ENCODE measurements at regions not wholly inside any gene's neighbourhood (a gene's known extent, or its start where the extent isn't known, plus 50 kb on each side); places are given as distances from the start of the nearest gene placed in this dataset.
"Not testable (repeated sequence)": the region's sequence is repeated elsewhere in the genome, so short reads cannot be mapped to it uniquely, and the experiment has no call there.

DNA sequence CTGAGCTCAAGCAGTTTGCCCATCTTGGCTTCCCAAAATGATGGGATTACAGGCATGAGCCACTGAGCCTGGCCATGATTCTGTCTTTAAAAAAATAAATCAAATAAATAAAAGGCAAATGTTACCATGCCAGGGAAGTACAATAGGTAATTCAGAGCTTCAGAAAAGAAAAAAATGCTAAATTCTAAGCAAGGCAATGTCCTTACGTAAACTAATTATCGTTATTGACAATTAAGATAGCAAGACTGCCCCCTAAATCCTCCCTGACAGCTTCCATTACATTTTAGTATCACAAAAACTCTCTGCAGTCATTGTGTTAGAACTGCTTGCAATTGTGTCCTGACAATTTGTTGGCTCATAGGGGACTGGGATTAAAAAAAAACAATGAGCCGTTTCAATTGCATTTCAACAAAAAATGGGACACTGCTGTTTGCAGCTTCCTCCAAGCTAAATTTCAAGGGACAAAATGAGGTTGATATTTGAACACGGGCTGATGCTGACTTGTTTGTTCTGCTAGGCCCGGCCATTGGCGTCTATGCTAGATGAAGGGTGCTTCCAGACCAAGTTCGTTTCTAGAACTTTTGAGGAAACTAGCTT is 88.9 kb downstream of the MOGAT1 start:
- TF ChIP-seq POLR2A (IDR thresholded peaks at IDR 0.05; ENCODE audit: low read length) (no peak), GATA1 (IDR thresholded peaks at IDR 0.05; ENCODE audit: low read depth, low read length) (no peak)
- no peak for DNase-seq

DNA sequence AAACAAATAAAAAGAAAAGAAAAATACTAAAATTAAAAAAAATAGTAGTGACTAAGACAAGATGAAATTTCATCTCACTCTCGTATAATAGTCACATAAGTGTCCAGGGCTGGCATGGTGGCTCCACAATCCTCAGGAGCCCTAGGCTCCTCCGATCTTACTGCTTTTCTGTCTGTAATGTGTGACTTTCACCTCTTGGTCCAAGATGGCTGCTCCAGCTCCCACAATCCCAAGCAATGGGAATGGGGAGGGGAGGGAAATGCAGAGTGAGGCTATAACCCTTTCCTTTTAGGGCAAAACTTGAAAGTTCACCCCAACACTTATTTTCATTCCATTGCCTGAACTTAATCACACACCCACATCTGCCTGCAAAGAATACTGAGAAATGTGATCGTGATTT is 90.4 kb downstream of the MOGAT1 start:
- no peak for DNase-seq
- TF ChIP-seq GATA1 (IDR thresholded peaks at IDR 0.05; ENCODE audit: low read depth, low read length) = no peak
- no peak for TF ChIP-seq POLR2A (IDR thresholded peaks at IDR 0.05; ENCODE audit: low read length)

DNA sequence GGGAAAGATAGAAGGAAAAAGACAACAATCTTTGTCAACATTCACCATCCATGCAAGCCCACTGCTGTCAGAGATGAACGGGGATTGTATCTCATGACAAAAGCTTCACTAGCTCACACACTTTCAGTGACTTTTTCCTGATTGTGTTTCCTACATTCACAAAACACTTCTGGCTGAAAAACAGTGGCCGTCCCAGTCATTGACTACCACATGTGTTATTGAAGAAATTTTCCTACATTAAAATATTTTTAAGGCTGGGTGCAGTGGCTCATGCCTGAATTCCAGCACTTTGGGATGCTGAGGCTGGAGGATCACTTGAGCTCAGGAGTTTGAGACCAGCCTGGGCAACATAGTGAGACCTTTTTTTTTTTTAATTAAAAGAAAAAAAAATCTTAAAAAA is 90.9 kb downstream of the MOGAT1 start:
- no peak for DNase-seq
- TF ChIP-seq GATA1 (IDR thresholded peaks at IDR 0.05; ENCODE audit: low read depth, low read length) (no peak), POLR2A (IDR thresholded peaks at IDR 0.05; ENCODE audit: low read length) (no peak)

DNA sequence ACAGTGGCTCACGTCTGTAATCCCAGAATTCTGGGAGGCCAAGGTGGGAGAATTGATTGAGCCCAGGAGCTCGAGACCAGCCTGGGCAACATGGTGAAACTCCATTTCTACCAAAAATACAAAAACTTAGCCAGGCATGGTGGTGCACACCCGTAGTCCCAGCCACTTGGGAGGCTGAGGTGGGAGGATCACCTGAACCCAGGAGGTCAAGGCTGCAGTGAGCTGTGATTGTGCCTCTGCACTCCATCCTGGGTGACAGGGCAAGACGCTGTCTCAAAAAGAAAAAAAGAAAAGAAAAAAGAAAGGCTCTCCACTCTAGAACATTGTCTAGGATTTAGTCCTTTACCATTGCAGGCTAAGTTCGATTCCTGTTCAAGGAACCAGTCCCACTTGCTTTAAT is 94.4 kb downstream of the MOGAT1 start:
- DNase-seq = not testable (repeated sequence)

DNA sequence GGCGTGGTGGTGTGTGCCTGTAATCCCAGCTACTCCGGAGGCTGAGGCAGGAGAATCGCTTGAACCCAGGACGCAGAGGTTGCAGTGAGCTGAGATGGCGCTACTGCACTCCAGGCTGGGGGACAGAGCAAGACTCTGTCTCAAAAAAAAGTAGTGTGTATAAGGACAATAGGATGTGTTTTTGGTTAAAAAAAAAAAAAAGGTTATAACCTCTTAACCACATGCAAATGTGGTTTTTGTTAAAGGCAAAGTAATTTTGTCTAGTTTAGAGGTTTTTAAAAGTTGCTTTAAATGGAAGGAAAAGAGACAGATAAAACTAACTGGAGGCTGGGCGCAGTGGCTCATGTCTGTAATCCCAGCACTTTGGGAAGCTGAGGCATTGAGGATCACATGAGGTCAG is 92.8 kb upstream of the ACSL3 start:
- not testable (repeated sequence) for DNase-seq

DNA sequence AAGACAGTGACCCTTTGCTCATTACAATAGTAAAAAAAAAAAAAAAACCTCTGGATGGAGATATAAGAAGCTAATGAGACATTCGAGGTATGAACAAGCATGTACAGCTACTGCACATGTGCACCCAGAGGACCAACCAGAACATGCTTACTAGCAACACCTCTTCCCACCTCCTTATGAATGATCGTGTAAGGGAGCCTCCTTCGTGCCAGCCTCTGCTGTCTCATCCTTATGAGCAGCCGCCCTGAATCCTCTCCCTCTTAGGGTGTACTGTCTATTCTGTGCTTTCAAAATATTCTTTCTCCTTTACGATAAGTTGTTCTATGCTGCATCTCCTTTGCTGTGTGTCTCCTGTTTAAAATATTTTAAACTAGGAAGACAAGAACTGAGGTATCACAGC is 91.4 kb upstream of the ACSL3 start:
- no peak for DNase-seq
- TF ChIP-seq GATA1 (IDR thresholded peaks at IDR 0.05; ENCODE audit: low read depth, low read length) (no peak), POLR2A (IDR thresholded peaks at IDR 0.05; ENCODE audit: low read length) (no peak)

DNA sequence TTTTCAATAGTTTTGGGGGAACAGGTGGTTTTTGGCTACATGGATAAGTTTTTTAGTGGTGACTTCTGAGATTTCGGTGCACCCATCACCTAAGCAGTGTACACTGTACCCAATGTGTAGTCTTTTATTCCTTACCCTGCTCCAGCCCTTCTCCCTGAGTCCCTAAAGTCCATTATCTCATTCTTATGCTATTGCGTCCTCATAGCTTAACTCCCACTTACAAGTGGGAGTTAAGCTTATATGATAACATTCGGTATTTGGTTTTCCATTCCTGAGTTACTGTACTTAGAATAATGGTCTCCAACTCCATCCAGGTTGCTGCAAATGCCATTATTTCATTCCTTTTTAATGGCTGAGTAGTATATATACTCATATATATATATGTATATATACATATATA is 90.9 kb upstream of the ACSL3 start:
- no peak for DNase-seq
- TF ChIP-seq GATA1 (IDR thresholded peaks at IDR 0.05; ENCODE audit: low read depth, low read length) = no peak
- TF ChIP-seq POLR2A (IDR thresholded peaks at IDR 0.05; ENCODE audit: low read length) = no peak

DNA sequence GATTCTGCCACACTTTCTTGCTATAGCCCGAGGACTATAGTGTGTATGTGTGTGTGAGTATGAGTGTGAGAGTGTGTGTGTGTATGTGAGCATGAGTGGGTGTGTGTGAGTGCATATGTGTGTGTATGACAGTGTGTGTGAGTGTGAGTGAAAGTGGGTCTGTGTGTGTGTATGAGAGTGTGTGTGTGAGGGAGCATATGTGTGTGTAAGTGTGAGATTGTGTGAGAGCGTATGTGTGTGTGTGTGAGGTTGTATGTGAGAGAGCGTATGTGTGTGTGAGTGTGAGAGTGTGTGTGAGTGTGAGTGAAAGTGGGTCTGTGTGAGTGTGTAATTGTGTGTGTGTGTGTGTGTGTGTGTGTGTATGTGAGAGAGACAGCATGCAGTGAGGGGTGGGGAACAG is 89.0 kb upstream of the ACSL3 start:
- no peak for DNase-seq

DNA sequence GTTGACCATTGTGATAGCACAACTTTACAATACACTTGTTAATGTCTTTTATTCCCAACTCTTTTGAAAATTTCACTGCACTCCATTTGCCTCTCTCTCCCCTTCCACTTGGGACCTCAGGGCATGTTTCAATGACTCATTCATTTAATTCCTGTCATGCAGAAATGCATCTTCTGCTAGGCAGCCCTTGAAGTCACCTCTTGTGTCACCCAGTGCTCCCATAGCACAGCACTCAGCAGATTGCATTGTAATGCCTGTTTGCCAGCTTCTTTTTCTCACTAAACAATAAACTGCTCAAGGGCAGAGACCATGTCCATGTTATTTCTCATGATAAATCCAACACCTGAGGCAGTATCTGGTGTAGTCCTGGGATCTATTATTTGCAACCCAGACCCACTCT is 85.9 kb upstream of the ACSL3 start:
- DNase-seq = no peak
- TF ChIP-seq GATA1 (IDR thresholded peaks at IDR 0.05; ENCODE audit: low read depth, low read length) (no peak), POLR2A (IDR thresholded peaks at IDR 0.05; ENCODE audit: low read length) (no peak)

More for the DNA sequence above, 89.0 kb upstream of the ACSL3 start:
- TF ChIP-seq GATA1 (IDR thresholded peaks at IDR 0.05; ENCODE audit: low read depth, low read length) = no peak
- TF ChIP-seq POLR2A (IDR thresholded peaks at IDR 0.05; ENCODE audit: low read length) = no peak

DNA sequence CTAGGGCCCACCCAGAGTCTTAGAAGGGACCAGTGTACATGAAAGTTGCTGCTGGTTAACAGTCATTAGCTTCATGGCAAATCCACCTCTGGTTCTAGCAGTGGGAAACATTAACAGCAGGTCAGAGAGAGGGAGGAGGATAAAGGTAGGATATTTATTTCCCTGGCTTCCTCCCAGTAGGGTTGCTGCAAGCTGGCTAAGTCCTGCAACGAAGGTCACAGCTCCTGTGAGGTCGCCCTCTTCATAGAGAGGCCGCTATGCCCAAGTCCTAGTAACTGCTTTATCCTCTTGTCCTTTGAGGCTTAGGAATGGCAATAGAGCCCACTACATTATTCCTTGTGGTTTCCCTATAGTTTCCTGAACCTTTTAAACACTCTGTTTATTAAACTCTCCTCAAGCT is 84.0 kb upstream of the ACSL3 start:
- TF ChIP-seq POLR2A (IDR thresholded peaks at IDR 0.05; ENCODE audit: low read length) = no peak
- no peak for TF ChIP-seq GATA1 (IDR thresholded peaks at IDR 0.05; ENCODE audit: low read depth, low read length)
- no peak for DNase-seq

DNA sequence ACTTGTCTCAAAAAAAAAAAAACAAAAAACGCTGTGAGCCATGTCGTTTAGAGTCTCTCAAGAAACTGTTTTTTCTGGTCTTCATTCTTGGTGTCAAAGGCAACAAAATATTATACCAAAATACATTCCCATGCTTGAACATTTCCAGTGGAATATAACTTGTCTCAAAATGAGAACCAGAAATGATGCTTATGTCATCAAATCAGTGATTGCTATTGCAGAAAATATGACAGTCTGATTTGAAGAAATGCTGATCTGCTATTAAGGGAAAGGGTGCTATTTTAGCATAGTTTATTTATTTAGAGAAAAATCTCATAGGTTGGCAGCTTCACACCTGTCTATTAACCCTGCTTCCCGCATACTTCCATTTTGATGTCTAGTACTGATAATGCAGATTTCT is 82.4 kb upstream of the ACSL3 start:
- no peak for TF ChIP-seq GATA1 (IDR thresholded peaks at IDR 0.05; ENCODE audit: low read depth, low read length)
- TF ChIP-seq POLR2A (IDR thresholded peaks at IDR 0.05; ENCODE audit: low read length) = no peak
- no peak for DNase-seq

DNA sequence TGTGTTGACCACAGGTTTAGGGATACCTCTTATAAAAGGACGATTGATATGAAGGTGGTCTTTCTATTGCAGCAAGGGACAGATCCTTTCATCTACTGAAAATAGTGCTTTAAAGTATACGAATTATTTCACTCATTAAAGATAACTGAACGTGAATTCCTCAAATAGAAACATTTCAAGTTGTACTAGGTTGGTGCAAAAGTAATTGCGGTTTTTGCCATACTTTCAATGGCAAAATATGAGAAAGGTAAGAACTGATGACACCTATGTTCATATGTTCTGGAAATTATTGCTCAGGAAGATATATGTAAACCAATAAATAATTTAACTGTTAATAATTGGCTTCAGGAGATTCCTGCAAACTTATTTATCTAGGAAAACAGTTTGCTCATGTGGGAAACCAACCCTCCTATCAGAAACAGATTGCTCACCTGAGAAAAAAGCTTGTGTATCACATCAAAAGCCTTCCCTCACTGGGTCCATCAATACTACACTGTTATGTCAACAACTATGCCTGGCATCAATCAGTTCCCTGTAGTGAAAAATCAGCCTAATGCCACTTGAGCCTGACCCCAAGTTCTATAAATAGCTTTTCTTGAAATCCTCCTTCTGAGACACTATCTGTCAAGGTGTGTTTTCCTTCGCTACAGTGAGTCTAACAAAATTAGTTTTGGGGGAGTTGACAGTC is 81.5 kb upstream of the ACSL3 start:
- DNase-seq = no peak
- TF ChIP-seq GATA1 (IDR thresholded peaks at IDR 0.05; ENCODE audit: low read depth, low read length) (no peak), POLR2A (IDR thresholded peaks at IDR 0.05; ENCODE audit: low read length) (no peak)

DNA sequence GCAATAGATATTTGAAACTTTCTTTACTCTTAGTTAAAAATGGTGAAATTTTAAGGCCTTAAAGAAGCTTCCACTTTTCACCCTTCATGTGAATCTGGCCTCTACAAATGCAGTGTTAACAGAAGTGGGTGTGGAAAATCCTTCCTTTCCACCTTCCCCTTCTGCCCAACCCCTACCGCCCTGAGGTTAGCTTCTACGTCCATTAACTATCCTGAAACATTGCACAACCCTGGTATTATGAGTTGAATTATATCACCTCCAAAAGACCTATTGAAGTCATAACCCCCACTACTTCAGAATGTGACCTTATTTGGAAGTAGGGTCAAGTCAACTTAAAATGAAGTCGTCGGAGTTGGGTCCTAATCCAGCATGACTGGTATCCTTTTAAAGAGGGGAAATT is 80.8 kb upstream of the ACSL3 start:
- DNase-seq = no peak
- TF ChIP-seq POLR2A (IDR thresholded peaks at IDR 0.05; ENCODE audit: low read length) = no peak
- TF ChIP-seq GATA1 (IDR thresholded peaks at IDR 0.05; ENCODE audit: low read depth, low read length) = no peak

DNA sequence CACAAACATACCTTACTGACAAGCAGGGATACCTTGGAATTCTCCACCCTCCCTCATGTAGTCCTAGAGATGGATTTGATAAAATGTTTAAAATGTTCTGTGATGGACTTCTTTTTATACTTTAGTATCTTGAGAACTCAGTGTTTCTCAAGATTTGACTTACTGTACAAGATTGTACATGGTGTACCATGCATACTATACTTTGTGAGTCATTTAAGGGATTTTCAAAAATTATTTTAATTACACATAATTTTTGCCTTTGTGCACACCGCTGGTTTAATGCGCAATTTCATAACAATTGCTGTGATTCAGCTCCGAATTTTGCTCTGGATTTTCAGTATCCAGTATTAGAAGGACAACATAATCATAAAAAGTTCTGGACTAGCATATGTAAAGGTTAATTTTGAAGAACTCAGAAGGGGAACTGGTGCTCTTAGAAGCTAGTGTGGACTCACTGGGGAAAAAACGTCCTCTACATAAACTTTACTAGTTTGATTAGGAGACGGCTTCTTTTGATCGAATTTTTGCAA is 78.6 kb upstream of the ACSL3 start:
- no peak for DNase-seq
- no peak for TF ChIP-seq GATA1 (IDR thresholded peaks at IDR 0.05; ENCODE audit: low read depth, low read length)
- TF ChIP-seq POLR2A (IDR thresholded peaks at IDR 0.05; ENCODE audit: low read length) = no peak

DNA sequence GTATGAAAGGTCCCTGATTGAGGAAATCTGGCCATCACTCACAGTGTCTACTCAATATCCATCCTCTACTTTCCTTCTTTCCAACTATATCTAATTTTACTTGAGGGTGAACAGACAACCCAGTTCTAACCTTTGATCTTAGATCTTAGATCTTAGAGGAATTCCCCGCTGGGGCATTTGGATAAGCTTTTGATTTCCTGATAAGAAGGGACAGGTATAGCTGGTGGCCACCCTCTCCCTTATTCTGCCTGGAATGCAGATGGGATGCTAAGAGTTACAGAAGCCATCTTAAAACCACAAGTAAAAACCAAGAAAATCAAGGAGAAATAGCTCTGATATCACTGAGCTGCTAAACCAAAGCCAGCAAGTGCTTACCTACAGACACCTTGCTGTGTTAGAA is 77.2 kb upstream of the ACSL3 start:
- DNase-seq = no peak
- no peak for TF ChIP-seq GATA1 (IDR thresholded peaks at IDR 0.05; ENCODE audit: low read depth, low read length)
- no peak for TF ChIP-seq POLR2A (IDR thresholded peaks at IDR 0.05; ENCODE audit: low read length)
